ENCODE measurements at regions not wholly inside any gene's neighbourhood (a gene's known extent, or its start where the extent isn't known, plus 50 kb on each side); places are given as distances from the start of the nearest gene placed in this dataset.

GRCh38 chr10:23892296-23892695, 316.6 kb upstream of the KIAA1217 start:
- no peak for TF ChIP-seq CTCF (IDR thresholded peaks at IDR 0.05 in 2 of 3, conservative IDR thresholded peaks at IDR 0.05 in 1 of 3; ENCODE audit: control insufficient read depth in 2 of 3, extremely low read depth in 1 of 3, insufficient read depth in 1 of 3, low read depth in 3 of 3, low read length in 3 of 3)
- no peak for TF ChIP-seq MYC (IDR thresholded peaks at IDR 0.05; ENCODE audit: insufficient read depth, insufficient read length, insufficient replicate concordance, low read length, severe bottlenecking)
- TF ChIP-seq NR2C1 (IDR thresholded peaks at IDR 0.05): no peak
- no peak for TF ChIP-seq NFXL1 (IDR thresholded peaks at IDR 0.05; ENCODE audit: borderline replicate concordance)

Data from GM12878 (cell line).